Psoas muscle (tissue), 7 donors: ENCODE measurements at regions not wholly inside any gene's neighbourhood (a gene's known extent, or its start where the extent isn't known, plus 50 kb on each side); places are given as distances from the start of the nearest gene placed in this dataset.

Experiments used
- ATAC-seq, 4 donors: fragments of 200-7000 bp; cut with Tn5 transposase; one replicate each; pipeline ENCODE4 v1.9.1; 2020; ENCODE audit warnings: moderate library complexity in 3 of 4, mild to moderate bottlenecking in 2 of 4
- DNase-seq, 2 donors: peaks; one replicate each; pipeline ENCODE4 v3.0.0-alpha.2; 2020
- H3K27ac ChIP-seq: fragments of 200-600 bp; one replicate; pipeline ENCODE4 v1.8.0; 2022
- H3K27me3 ChIP-seq, 3 donors: fragments of 200-600 bp in 1 of 3; one replicate each; pipeline versions ENCODE4 v1.6.1 to v1.8.0; 2013 to 2022; ENCODE audit warnings: low read length in 2 of 3, mild to moderate bottlenecking in 2 of 3, moderate library complexity in 1 of 3; ENCODE audit not compliant: insufficient read depth in 3 of 3
- H3K36me3 ChIP-seq, 2 donors: fragments of 200-600 bp in 1 of 2; one replicate each; pipeline versions ENCODE4 v1.6.1 to v1.8.0; 2013 to 2022; ENCODE audit warnings: low read depth in 1 of 2, mild to moderate bottlenecking in 1 of 2, moderate library complexity in 1 of 2; ENCODE audit not compliant: insufficient read depth in 1 of 2
- H3K4me1 ChIP-seq: fragments of 200-600 bp; one replicate; pipeline ENCODE4 v1.8.0; 2022
- H3K4me3 ChIP-seq: fragments of 200-600 bp; one replicate; pipeline ENCODE4 v1.8.0; 2022; ENCODE audit warnings: mild to moderate bottlenecking
- H3K9me3 ChIP-seq: fragments of 200-600 bp; one replicate; pipeline ENCODE4 v1.8.0; 2022
- WGBS, 3 donors: extraction: QIAGEN DNeasy Blood & Tissue Kit; methylation state at CpG; one replicate each; pipeline versions ENCODE4 v1.1.6 to v1.1.7; 2013; 5-methylcytosine and 5-hydroxymethylcytosine counted together
- intact Hi-C, 2 donors: fragments of 100-400 bp; cut with DNase I; formaldehyde crosslinking; loops; one replicate each; pipeline versions ENCODE4 v1.11.0 to v1.14.2; 2022
- TF ChIP-seq, protein P1 (sequence below): fragments of 200-600 bp; IDR thresholded peaks from one replicate; pipeline ENCODE4 v1.8.0; 2022; ENCODE audit warnings: antibody characterized with exemption
- donor health status: healthy with polysubstance abuse.
- donor health status: DM: no; HTN: no; CAD: no; lungs with moderate emphysema.
- donor health status: Bipolar disorder and iron deficiency.
- donor health status: healthy.
- donor health status: DM: yes; HTN: yes; CAD: no.
- donor health status: DM: no; HTN: no; CAD: no.
- donor health status: DM: yes; HTN: yes; CAD: no.

DNA sequence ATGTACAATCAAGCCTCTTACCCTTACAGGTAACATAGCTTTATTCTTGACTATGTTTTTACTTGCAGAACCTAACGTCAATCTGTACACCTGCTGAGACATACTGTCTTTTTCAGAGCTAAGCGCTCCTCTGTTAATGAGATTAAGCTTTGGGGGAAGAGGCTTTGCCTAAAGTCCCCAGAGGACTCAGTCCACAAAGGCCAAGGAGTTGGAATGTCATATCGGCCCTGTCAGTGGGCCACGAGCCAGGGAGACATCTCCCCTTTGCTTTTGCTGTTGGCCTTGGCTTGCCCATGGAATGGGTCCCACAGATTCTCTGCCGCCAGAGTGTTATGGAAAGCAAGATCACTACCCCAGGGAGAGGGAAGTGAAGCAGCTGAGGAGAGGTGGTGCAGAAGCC lies 64.1 kb upstream of the SOX4 start:
- intact Hi-C loops, result no loop called here
- 47 to 60% (median 51%) methylated on average over 5 of the region's 5 CpGs for WGBS, 3 donors
- no peak overlapping the region for H3K27ac ChIP-seq
- no peak overlapping the region for H3K4me3 ChIP-seq
- TF ChIP-seq, protein P1, sequence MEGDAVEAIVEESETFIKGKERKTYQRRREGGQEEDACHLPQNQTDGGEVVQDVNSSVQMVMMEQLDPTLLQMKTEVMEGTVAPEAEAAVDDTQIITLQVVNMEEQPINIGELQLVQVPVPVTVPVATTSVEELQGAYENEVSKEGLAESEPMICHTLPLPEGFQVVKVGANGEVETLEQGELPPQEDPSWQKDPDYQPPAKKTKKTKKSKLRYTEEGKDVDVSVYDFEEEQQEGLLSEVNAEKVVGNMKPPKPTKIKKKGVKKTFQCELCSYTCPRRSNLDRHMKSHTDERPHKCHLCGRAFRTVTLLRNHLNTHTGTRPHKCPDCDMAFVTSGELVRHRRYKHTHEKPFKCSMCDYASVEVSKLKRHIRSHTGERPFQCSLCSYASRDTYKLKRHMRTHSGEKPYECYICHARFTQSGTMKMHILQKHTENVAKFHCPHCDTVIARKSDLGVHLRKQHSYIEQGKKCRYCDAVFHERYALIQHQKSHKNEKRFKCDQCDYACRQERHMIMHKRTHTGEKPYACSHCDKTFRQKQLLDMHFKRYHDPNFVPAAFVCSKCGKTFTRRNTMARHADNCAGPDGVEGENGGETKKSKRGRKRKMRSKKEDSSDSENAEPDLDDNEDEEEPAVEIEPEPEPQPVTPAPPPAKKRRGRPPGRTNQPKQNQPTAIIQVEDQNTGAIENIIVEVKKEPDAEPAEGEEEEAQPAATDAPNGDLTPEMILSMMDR, result no peak
- H3K36me3 ChIP-seq, result no peaks in the 10 kb centered on the region
- no peak for ATAC-seq
- H3K27me3 ChIP-seq, result no peaks in the 10 kb centered on the region
- H3K4me1 ChIP-seq, result no peaks in the 10 kb centered on the region
- H3K9me3 ChIP-seq, result no peaks in the 10 kb centered on the region
- no peak for DNase-seq

DNA sequence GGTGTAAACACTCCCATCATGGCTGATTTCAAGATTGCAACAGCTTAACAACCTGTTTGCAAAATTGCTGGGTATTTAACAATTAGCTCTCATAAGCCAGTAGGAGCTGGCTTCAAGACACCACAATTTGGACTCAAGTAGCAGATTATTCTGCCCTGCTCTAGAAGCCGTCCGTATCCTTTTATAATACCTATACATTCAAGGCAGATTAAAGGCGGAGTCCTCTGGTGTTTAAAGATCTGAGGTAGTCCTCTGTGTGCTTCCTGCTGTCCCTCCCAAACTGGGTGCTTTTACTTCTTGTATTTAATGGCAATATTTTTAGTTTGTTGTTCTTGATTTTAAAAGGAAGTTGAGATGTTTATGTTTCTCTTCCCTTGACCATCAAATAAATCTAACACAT lies 62.2 kb upstream of the SOX4 start:
- intact Hi-C loops, result no loop called here
- Histone ChIP-seq H3K27me3 (no peaks in the 10 kb centered on the region), H3K4me3 (no peak overlapping the region), H3K36me3 (no peaks in the 10 kb centered on the region), H3K9me3 (no peaks in the 10 kb centered on the region), H3K4me1 (no peaks in the 10 kb centered on the region), H3K27ac (no peak overlapping the region)
- ATAC-seq (no peak), DNase-seq (no peak)
- 77 to 91% (median 89%) methylated on average over 3 of the region's 3 CpGs for WGBS, 3 donors
- TF ChIP-seq, protein P1, result no peak

DNA sequence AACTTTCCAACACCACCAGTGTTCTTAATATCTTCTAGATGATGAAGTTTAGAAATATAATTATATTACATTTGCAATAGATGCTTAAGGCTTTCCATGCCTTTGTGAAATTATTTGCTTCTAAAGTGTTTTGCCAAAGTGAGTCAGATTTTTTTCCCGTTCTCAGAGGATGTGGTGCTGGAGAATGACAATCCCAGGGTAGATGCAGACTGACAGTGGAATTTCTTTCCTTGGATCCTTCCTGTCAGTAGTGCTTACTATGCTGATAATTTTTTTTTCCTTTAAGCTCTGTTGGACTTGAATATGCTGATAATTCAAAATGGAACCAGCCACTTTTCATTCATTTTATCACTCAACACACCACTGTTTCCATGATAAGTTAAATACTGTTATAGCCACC lies 59.9 kb upstream of the SOX4 start:
- Histone ChIP-seq H3K27ac (no peak overlapping the region), H3K4me3 (no peak overlapping the region), H3K9me3 (no peaks in the 10 kb centered on the region), H3K27me3 (no peaks in the 10 kb centered on the region), H3K4me1 (peaks cover 15% of the 10 kb centered on the region), H3K36me3 (no peaks in the 10 kb centered on the region)
- intact Hi-C loops, result no loop called here
- ATAC-seq, result no peak
- 39 to 48% (median 44%) methylated on average over 1 of the region's 1 CpG for WGBS, 3 donors
- TF ChIP-seq, protein P1, result no peak
- no peak for DNase-seq

DNA sequence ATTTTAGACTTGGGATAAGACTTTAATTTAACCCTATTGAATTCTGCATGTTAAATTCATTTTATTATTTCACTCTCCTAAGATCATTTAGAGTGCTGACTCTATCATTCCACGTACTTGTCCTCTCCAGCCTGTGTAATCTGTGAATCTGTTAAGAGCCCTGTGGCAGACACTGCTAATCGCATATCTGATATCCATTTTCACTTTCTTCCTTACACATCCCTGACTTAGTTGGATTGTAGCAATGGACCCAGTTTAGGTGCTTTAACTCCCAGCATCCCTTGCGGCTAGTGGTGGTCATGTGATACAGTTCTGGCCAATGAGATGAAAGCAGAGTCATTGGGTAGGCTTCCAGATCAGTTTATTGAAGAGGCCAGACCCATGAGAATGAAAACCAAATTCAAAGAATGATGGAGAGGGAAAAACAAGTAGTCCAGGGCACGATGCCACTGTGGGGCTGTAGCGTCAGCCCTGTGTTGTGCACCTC lies 57.2 kb upstream of the SOX4 start:
- 76 to 91% (median 87%) methylated on average over 5 of the region's 5 CpGs for WGBS, 3 donors
- TF ChIP-seq, protein P1, result no peak
- DNase-seq (no peak), ATAC-seq (no peak)
- Histone ChIP-seq H3K9me3 (no peaks in the 10 kb centered on the region), H3K36me3 (no peaks in the 10 kb centered on the region), H3K27me3 (no peaks in the 10 kb centered on the region), H3K4me1 (peaks cover 15% of the 10 kb centered on the region), H3K4me3 (no peak overlapping the region), H3K27ac (no peak overlapping the region)
- intact Hi-C loops, result no loop called here

GRCh38 chr6:21537637-21538036 lies 55.9 kb upstream of the SOX4 start:
- H3K9me3 ChIP-seq, result no peaks in the 10 kb centered on the region
- no peaks in the 10 kb centered on the region for H3K27me3 ChIP-seq
- no peak for DNase-seq
- peaks cover 15% of the 10 kb centered on the region for H3K4me1 ChIP-seq
- WGBS, 3 donors, result 25 to 37% (median 32%) methylated on average over 2 of the region's 2 CpGs
- H3K4me3 ChIP-seq, result no peak overlapping the region
- H3K36me3 ChIP-seq, result no peaks in the 10 kb centered on the region
- ATAC-seq, result peak in 3 of 4 donors; percentile 41 to 85 (median 54)
- TF ChIP-seq, protein P1, result no peak
- peak overlapping the region; percentile 46 for H3K27ac ChIP-seq
- intact Hi-C loops, result no loop called here
